ENCODE measurements at regions not wholly inside any gene's neighbourhood (a gene's known extent, or its start where the extent isn't known, plus 50 kb on each side); places are given as distances from the start of the nearest gene placed in this dataset.
"Not testable (repeated sequence)": the region's sequence is repeated elsewhere in the genome, so short reads cannot be mapped to it uniquely, and the experiment has no call there.

GRCh38 chr6:115485400-115485799, 575.3 kb downstream of the FRK start:
- no peak for TF ChIP-seq STAT6 (CRISPR knock-in tag; conservative IDR thresholded peaks at IDR 0.05; ENCODE audit: low read depth)
- no peak for TF ChIP-seq ZNF263 (CRISPR knock-in tag; IDR thresholded peaks at IDR 0.05; ENCODE audit: low read depth)
- no peak for TF ChIP-seq ZNF416 (CRISPR knock-in tag; IDR thresholded peaks at IDR 0.05)
- no peak for TF ChIP-seq PRDM15 (CRISPR knock-in tag; IDR thresholded peaks at IDR 0.05)
- no peak for TF ChIP-seq JUN (CRISPR knock-in tag; IDR thresholded peaks at IDR 0.05)
- TF ChIP-seq RELA (CRISPR knock-in tag; IDR thresholded peaks at IDR 0.05; ENCODE audit: borderline replicate concordance), result no peak
- no peak for TF ChIP-seq PREB (CRISPR knock-in tag; IDR thresholded peaks at IDR 0.05; ENCODE audit: borderline replicate concordance)
- TF ChIP-seq CREB1 (CRISPR knock-in tag; IDR thresholded peaks at IDR 0.05), result no peak
- TF ChIP-seq MLX (CRISPR knock-in tag; IDR thresholded peaks at IDR 0.05), result no peak
- TF ChIP-seq ZNF121 (CRISPR knock-in tag; IDR thresholded peaks at IDR 0.05), result no peak
- no peak for TF ChIP-seq TP53 (CRISPR knock-in tag; IDR thresholded peaks at IDR 0.05)
- Mint-ChIP-seq H3K9me3 (peaks cover 4% of the 10 kb centered on the region; the same call in 1 of the 2 replicates), H3K27ac (no peak overlapping the region), H3K4me1 (peaks cover 4% of the 10 kb centered on the region), H3K27me3 (ENCODE audit: low read depth) (no peaks in the 10 kb centered on the region), H3K36me3 (no peaks in the 10 kb centered on the region), H3K4me3 (no peak overlapping the region)
- ATAC-seq (no peak), DNase-seq (ENCODE audit: low spot score) (no peak)
- POLR2A ChIA-PET, result no interaction called here
- CTCF ChIA-PET, result no interaction called here

- POLR2A ChIA-PET; H3K36me3 Mint-ChIP-seq; H3K27me3 Mint-ChIP-seq (ENCODE audit: low read depth): not testable (repeated sequence)
Measured at GRCh38 chr6:115480543-115480942, 580.1 kb downstream of the FRK start.

GRCh38 chr6:115474443-115475041, 586.1 kb downstream of the FRK start:
- H3K9me3 Mint-ChIP-seq, result peaks cover 17% of the 10 kb centered on the region
- H3K4me3 Mint-ChIP-seq, result no peak overlapping the region
- TF ChIP-seq GABPB1 (CRISPR knock-in tag; IDR thresholded peaks at IDR 0.05) (no peak), E2F1 (CRISPR knock-in tag; IDR thresholded peaks at IDR 0.05) (no peak), E2F4 (CRISPR knock-in tag; IDR thresholded peaks at IDR 0.05; ENCODE audit: borderline replicate concordance, low read depth) (no peak), PREB (CRISPR knock-in tag; IDR thresholded peaks at IDR 0.05; ENCODE audit: borderline replicate concordance) (no peak), GRHL2 (CRISPR knock-in tag; IDR thresholded peaks at IDR 0.05; ENCODE audit: insufficient replicate concordance, severe bottlenecking) (no peak), TCF7 (CRISPR knock-in tag; IDR thresholded peaks at IDR 0.05; ENCODE audit: low read depth) (no peak), MYBL2 (CRISPR knock-in tag; IDR thresholded peaks at IDR 0.05) (no peak), ETV6 (CRISPR knock-in tag; IDR thresholded peaks at IDR 0.05) (no peak), ZNF232 (CRISPR knock-in tag; IDR thresholded peaks at IDR 0.05) (no peak)
- ATAC-seq, result no peak
- no peaks in the 10 kb centered on the region for H3K36me3 Mint-ChIP-seq
- CTCF ChIA-PET, result no interaction called here
- H3K27ac Mint-ChIP-seq, result no peak overlapping the region
- no peak for DNase-seq (ENCODE audit: low spot score)
- POLR2A ChIA-PET, result no interaction called here
- peaks cover 19% of the 10 kb centered on the region for H3K4me1 Mint-ChIP-seq
- H3K27me3 Mint-ChIP-seq (ENCODE audit: low read depth), result no peaks in the 10 kb centered on the region; the same call in 1 of the 2 replicates

More at GRCh38 chr6:115480543-115480942, 580.1 kb downstream of the FRK start:
- H3K4me3 Mint-ChIP-seq; H3K4me1 Mint-ChIP-seq; H3K27ac Mint-ChIP-seq; CTCF ChIA-PET; ATAC-seq; DNase-seq (ENCODE audit: low spot score): not testable (repeated sequence)
- peaks cover 21% of the 10 kb centered on the region for H3K9me3 Mint-ChIP-seq
